ENCODE measurements at regions not wholly inside any gene's neighbourhood (a gene's known extent, or its start where the extent isn't known, plus 50 kb on each side); places are given as distances from the start of the nearest gene placed in this dataset.

- H3K4me3 ChIP-seq: peak overlapping the region; percentile 49
- peaks cover 22 to 38% of the 10 kb centered on the region in 2 donors for H3K4me1 ChIP-seq (ENCODE audit: control insufficient read depth in 1 of 2, low read depth in 2 of 2)
- no peaks in the 10 kb centered on the region for H3K9me3 ChIP-seq
- H3K27me3 ChIP-seq (replicated peaks; ENCODE audit: insufficient read depth): no peaks in the 10 kb centered on the region
- TF ChIP-seq CTCF (IDR thresholded peaks at IDR 0.05): no peak
- H3K27ac ChIP-seq: peak overlapping the region; percentile 64 to 78
- DNase-seq (ENCODE audit: low spot score) (peak; percentile 7), ATAC-seq (ENCODE audit: insufficient number of reproducible peaks, low FRiP score, low read depth) (no peak)
- H3K36me3 ChIP-seq: no peaks in the 10 kb centered on the region
Observed at GRCh38 chr4:140237616-140238350, 83.8 kb upstream of the MAML3 start.

- Histone ChIP-seq H3K4me3 (no peak overlapping the region), H3K9me3 (no peaks in the 10 kb centered on the region), H3K36me3 (no peaks in the 10 kb centered on the region), H3K27ac (no peak overlapping the region), H3K27me3 (replicated peaks; ENCODE audit: insufficient read depth) (no peaks in the 10 kb centered on the region), H3K4me1 (ENCODE audit: control insufficient read depth in 1 of 2, low read depth in 2 of 2) (peaks cover 20 to 34% of the 10 kb centered on the region in 2 donors)
- ATAC-seq (ENCODE audit: insufficient number of reproducible peaks, low FRiP score, low read depth) (no peak), DNase-seq (ENCODE audit: low spot score) (no peak)
- TF ChIP-seq CTCF (IDR thresholded peaks at IDR 0.05): no peak
Observed at GRCh38 chr4:140236654-140237169, 82.7 kb upstream of the MAML3 start.

DNA sequence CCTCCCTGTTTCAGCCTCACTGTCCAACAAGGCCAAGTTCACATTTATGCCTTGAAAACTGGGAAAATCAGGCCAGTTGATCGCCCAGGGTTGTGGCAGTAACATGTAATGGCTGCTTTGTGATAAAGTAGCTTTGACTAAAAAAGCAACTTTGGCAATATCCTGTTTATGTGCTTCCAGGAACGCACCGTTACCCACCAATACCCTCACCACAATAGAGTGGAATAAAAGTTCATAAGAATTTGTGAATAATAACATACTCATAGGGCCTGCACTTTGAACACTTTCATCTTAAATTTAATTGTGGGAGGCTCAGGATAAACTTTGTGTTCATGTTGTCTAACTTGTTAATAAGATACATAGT is 80.7 kb upstream of the MAML3 start:
- no peak for DNase-seq (ENCODE audit: low spot score)
- H3K9me3 ChIP-seq: no peaks in the 10 kb centered on the region
- no peaks in the 10 kb centered on the region for H3K27me3 ChIP-seq (replicated peaks; ENCODE audit: insufficient read depth)
- ATAC-seq (ENCODE audit: insufficient number of reproducible peaks, low FRiP score, low read depth): no peak
- no peak for TF ChIP-seq CTCF (IDR thresholded peaks at IDR 0.05)
- H3K4me3 ChIP-seq: no peak overlapping the region
- H3K36me3 ChIP-seq: no peaks in the 10 kb centered on the region
- peaks cover 20 to 34% of the 10 kb centered on the region in 2 donors for H3K4me1 ChIP-seq (ENCODE audit: control insufficient read depth in 1 of 2, low read depth in 2 of 2)
- no peak overlapping the region for H3K27ac ChIP-seq

GRCh38 chr4:140233791-140234696 is 80.1 kb upstream of the MAML3 start:
- no peak for TF ChIP-seq CTCF (IDR thresholded peaks at IDR 0.05)
- Histone ChIP-seq H3K27ac (no peak overlapping the region), H3K4me3 (no peak overlapping the region), H3K27me3 (replicated peaks; ENCODE audit: insufficient read depth) (no peaks in the 10 kb centered on the region), H3K4me1 (ENCODE audit: control insufficient read depth in 1 of 2, low read depth in 2 of 2) (peaks cover 20 to 34% of the 10 kb centered on the region in 2 donors), H3K9me3 (no peaks in the 10 kb centered on the region), H3K36me3 (no peaks in the 10 kb centered on the region)
- no peak for DNase-seq (ENCODE audit: low spot score)
- ATAC-seq (ENCODE audit: insufficient number of reproducible peaks, low FRiP score, low read depth): no peak

DNA sequence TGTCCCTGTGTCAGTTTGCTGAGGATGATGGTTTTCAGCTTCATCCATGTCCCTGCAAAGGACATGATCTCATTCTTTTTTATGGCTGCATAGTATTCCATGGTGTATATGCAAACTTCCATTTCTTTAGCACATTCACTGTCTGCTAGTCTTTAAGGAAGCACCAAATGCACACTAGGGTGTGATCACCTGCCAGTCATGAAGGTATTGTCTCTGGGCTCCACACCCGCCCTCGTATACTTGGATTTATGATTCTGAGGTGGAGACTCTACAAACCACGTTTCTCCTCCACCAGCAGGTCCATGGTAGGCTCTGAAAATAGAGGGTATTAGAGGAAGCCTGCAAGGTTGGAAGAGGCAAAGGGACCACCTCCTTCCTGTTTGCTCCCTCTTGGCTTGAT is 75.9 kb upstream of the MAML3 start:
- H3K4me1 ChIP-seq (ENCODE audit: control insufficient read depth in 1 of 2, low read depth in 2 of 2): peaks cover 0 to 8% of the 10 kb centered on the region in 2 donors
- ATAC-seq (ENCODE audit: insufficient number of reproducible peaks, low FRiP score, low read depth) (no peak), DNase-seq (ENCODE audit: low spot score) (no peak)
- no peak for TF ChIP-seq CTCF (IDR thresholded peaks at IDR 0.05)
- H3K27me3 ChIP-seq (replicated peaks; ENCODE audit: insufficient read depth): no peaks in the 10 kb centered on the region
- no peak overlapping the region for H3K4me3 ChIP-seq
- H3K27ac ChIP-seq: no peak overlapping the region
- H3K36me3 ChIP-seq: no peaks in the 10 kb centered on the region
- H3K9me3 ChIP-seq: no peaks in the 10 kb centered on the region
